SK-N-SH (cell line): ENCODE measurements at regions not wholly inside any gene's neighbourhood (a gene's known extent, or its start where the extent isn't known, plus 50 kb on each side); places are given as distances from the start of the nearest gene placed in this dataset.

Experiments
- CTCF ChIP-seq: fragments of 200-600 bp; sonication (generic); IDR thresholded peaks from 2 replicates; pipeline ENCODE4 v1.6.1; 2017; ENCODE audit warnings: antibody characterized with exemption, mild to moderate bottlenecking, moderate library complexity
- EP300 ChIP-seq, 2 experiments: IDR thresholded peaks; 2 replicates each; pipeline versions ENCODE4 v1.4.0 to v1.6.1; 2012; ENCODE audit warnings: borderline replicate concordance in 1 of 2, low read depth in 1 of 2, low read length in 1 of 2
- EZH2phosphoT487 ChIP-seq: fragments of 200-600 bp; sonication (generic); IDR thresholded peaks from 2 replicates; pipeline ENCODE4 v1.6.1; 2017; ENCODE audit warnings: low read depth, mixed run types, mild to moderate bottlenecking, antibody characterized with exemption, moderate library complexity, borderline replicate concordance
- FOSL2 ChIP-seq: IDR thresholded peaks from 2 replicates; pipeline ENCODE4 v1.4.0; 2012; ENCODE audit warnings: low read depth, mild to moderate bottlenecking, moderate library complexity, borderline replicate concordance
- FOXJ3 ChIP-seq: sonication (generic); formaldehyde crosslinking; IDR thresholded peaks from 2 replicates; pipeline ENCODE4 v1.5.1; 2020; ENCODE audit warnings: mild to moderate bottlenecking, missing genetic modification reagents
- GABPA ChIP-seq: IDR thresholded peaks from 2 replicates; pipeline ENCODE4 v1.4.0; 2012; ENCODE audit warnings: low read depth, mild to moderate bottlenecking
- POLR2AphosphoS5 ChIP-seq: IDR thresholded peaks from 2 replicates; pipeline ENCODE4 v1.6.1; 2012; ENCODE audit warnings: low read depth, low read length
- RFX5 ChIP-seq: IDR thresholded peaks from 2 replicates; pipeline ENCODE4 v1.6.1; 2012; ENCODE audit warnings: mild to moderate bottlenecking, improper control_type of control experiment, low read length
- SIN3A ChIP-seq: IDR thresholded peaks from 2 replicates; pipeline ENCODE4 v1.6.1; 2012; ENCODE audit warnings: low read depth, mild to moderate bottlenecking, low read length, moderate library complexity, borderline replicate concordance
- YY1 ChIP-seq: IDR thresholded peaks from 2 replicates; pipeline ENCODE4 v1.4.0; 2012; ENCODE audit warnings: low read depth, mild to moderate bottlenecking
- TF ChIP-seq, protein P1 (sequence below): IDR thresholded peaks from 2 replicates; pipeline ENCODE4 v1.4.0; 2012; ENCODE audit warnings: low read depth, borderline replicate concordance

DNA sequence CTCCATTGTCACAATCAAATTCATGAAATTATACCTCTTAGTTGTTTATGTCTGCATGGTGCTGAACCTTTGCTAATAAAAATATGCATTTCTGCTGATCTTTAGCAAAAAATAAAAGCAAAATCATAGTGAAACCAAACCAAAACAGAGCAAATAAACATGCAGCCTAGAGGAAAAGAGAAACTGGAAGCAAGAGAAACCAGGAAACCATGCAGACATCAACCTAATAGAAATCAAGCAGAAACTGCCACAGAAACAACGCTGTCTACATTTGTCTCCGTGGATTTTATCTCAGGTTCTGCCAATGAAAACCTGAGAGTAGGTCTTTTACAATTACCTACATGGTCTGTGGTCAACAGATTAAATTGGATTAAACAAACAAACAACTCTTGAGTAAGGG is 173.7 kb downstream of the SYT10 start:
- no peak for TF ChIP-seq RFX5
- TF ChIP-seq CTCF = no peak
- TF ChIP-seq SIN3A = no peak
- TF ChIP-seq YY1 = no peak
- no peak for TF ChIP-seq FOSL2
- TF ChIP-seq, protein P1, sequence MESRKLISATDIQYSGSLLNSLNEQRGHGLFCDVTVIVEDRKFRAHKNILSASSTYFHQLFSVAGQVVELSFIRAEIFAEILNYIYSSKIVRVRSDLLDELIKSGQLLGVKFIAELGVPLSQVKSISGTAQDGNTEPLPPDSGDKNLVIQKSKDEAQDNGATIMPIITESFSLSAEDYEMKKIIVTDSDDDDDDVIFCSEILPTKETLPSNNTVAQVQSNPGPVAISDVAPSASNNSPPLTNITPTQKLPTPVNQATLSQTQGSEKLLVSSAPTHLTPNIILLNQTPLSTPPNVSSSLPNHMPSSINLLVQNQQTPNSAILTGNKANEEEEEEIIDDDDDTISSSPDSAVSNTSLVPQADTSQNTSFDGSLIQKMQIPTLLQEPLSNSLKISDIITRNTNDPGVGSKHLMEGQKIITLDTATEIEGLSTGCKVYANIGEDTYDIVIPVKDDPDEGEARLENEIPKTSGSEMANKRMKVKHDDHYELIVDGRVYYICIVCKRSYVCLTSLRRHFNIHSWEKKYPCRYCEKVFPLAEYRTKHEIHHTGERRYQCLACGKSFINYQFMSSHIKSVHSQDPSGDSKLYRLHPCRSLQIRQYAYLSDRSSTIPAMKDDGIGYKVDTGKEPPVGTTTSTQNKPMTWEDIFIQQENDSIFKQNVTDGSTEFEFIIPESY = no peak
- TF ChIP-seq EZH2phosphoT487 = no peak
- no peak for TF ChIP-seq POLR2AphosphoS5
- no peak for TF ChIP-seq GABPA
- no peak for TF ChIP-seq FOXJ3 (CRISPR knock-in tag)
- TF ChIP-seq EP300 (IDR thresholded peaks at IDR 0.05; ENCODE audit: borderline replicate concordance in 1 of 2, low read depth in 1 of 2, low read length in 1 of 2) = no peak
